ENCODE measurements at regions not wholly inside any gene's neighbourhood (a gene's known extent, or its start where the extent isn't known, plus 50 kb on each side); places are given as distances from the start of the nearest gene placed in this dataset.

GRCh38 chr1:230502996-230503395 is 76.9 kb upstream of the PGBD5 start:
- H3F3A ChIP-seq (ENCODE audit: insufficient read depth, low read depth): no peaks in the 10 kb centered on the region
- no peak overlapping the region for H3K27ac ChIP-seq
- no TSS peak for BruUV-seq (replicated peaks)
- no peak for TF ChIP-seq EZH2 (IDR thresholded peaks at IDR 0.05; ENCODE audit: low read depth)
- TF ChIP-seq, protein P1, sequence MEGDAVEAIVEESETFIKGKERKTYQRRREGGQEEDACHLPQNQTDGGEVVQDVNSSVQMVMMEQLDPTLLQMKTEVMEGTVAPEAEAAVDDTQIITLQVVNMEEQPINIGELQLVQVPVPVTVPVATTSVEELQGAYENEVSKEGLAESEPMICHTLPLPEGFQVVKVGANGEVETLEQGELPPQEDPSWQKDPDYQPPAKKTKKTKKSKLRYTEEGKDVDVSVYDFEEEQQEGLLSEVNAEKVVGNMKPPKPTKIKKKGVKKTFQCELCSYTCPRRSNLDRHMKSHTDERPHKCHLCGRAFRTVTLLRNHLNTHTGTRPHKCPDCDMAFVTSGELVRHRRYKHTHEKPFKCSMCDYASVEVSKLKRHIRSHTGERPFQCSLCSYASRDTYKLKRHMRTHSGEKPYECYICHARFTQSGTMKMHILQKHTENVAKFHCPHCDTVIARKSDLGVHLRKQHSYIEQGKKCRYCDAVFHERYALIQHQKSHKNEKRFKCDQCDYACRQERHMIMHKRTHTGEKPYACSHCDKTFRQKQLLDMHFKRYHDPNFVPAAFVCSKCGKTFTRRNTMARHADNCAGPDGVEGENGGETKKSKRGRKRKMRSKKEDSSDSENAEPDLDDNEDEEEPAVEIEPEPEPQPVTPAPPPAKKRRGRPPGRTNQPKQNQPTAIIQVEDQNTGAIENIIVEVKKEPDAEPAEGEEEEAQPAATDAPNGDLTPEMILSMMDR (conservative IDR thresholded peaks at IDR 0.05): no peak
- ChIA-PET CTCF (no interaction called here), POLR2A (ENCODE audit: unreplicated experiment) (no interaction called here)
- no peak for DNase-seq
- H3K4me1 ChIP-seq (replicated peaks; ENCODE audit: insufficient read depth): no peaks in the 10 kb centered on the region
- H3K9me3 ChIP-seq (ENCODE audit: insufficient read depth, low read depth): no peaks in the 10 kb centered on the region
- no peaks in the 10 kb centered on the region for H3K36me3 ChIP-seq (ENCODE audit: low read depth)
- H2AFZ ChIP-seq: no peak overlapping the region
- H3K4me3 ChIP-seq: no peak overlapping the region
- H3K79me2 ChIP-seq (ENCODE audit: low read depth): no peaks in the 10 kb centered on the region
- intact Hi-C loops (cut with micrococcal nuclease; ENCODE audit: unreplicated experiment): no loop called here
- H3K4me2 ChIP-seq: no peak overlapping the region
- no peaks in the 10 kb centered on the region for H4K20me1 ChIP-seq (ENCODE audit: insufficient read depth)
- peaks cover 58% of the 10 kb centered on the region for H3K27me3 ChIP-seq (ENCODE audit: insufficient read depth, low read depth)
- H3K9me2 ChIP-seq (ENCODE audit: insufficient read depth): no peaks in the 10 kb centered on the region; the same call in 1 of the 2 replicates

DNA sequence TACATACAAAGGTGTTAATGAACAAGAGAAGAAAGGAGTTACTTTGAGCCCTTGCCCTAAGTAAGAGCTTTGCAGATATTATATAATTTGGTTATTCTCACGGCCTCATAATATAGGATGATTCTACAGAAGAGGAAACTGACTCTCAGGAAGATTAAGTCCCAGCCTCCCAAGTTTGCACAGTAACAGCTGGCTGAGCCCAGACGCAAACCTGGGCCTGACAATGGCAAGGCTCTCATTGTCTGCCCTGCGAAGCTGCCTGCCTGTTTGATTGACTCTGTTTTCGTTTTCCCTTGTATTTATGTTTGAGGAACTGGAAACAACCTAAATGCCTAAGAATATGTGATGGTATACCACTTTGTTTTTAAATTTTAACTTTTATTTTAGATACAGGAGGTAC is 76.2 kb upstream of the PGBD5 start:
- Histone ChIP-seq H3K79me2 (ENCODE audit: low read depth) (no peaks in the 10 kb centered on the region), H3K36me3 (ENCODE audit: low read depth) (no peaks in the 10 kb centered on the region), H3K4me3 (no peak overlapping the region), H3F3A (ENCODE audit: insufficient read depth, low read depth) (no peaks in the 10 kb centered on the region), H4K20me1 (ENCODE audit: insufficient read depth) (no peaks in the 10 kb centered on the region), H3K4me2 (no peak overlapping the region), H3K27ac (no peak overlapping the region), H2AFZ (no peak overlapping the region), H3K4me1 (replicated peaks; ENCODE audit: insufficient read depth) (no peaks in the 10 kb centered on the region), H3K9me3 (ENCODE audit: insufficient read depth, low read depth) (no peaks in the 10 kb centered on the region), H3K9me2 (ENCODE audit: insufficient read depth) (no peaks in the 10 kb centered on the region; the same call in 1 of the 2 replicates), H3K27me3 (ENCODE audit: insufficient read depth, low read depth) (peaks cover 65% of the 10 kb centered on the region)
- POLR2A ChIA-PET (ENCODE audit: unreplicated experiment): no interaction called here
- no peak for DNase-seq
- TF ChIP-seq, protein P1 (conservative IDR thresholded peaks at IDR 0.05): no peak
- no peak for TF ChIP-seq EZH2 (IDR thresholded peaks at IDR 0.05; ENCODE audit: low read depth)
- CTCF ChIA-PET: no interaction called here
- BruUV-seq (replicated peaks): no TSS peak
- intact Hi-C loops (cut with micrococcal nuclease; ENCODE audit: unreplicated experiment): no loop called here

- Histone ChIP-seq H3K9me3 (ENCODE audit: insufficient read depth, low read depth) (no peaks in the 10 kb centered on the region), H3K9me2 (ENCODE audit: insufficient read depth) (no peaks in the 10 kb centered on the region; the same call in 1 of the 2 replicates), H3K4me3 (no peak overlapping the region), H3K36me3 (ENCODE audit: low read depth) (no peaks in the 10 kb centered on the region), H3K79me2 (ENCODE audit: low read depth) (no peaks in the 10 kb centered on the region), H3K27ac (no peak overlapping the region), H3K4me2 (no peak overlapping the region), H4K20me1 (ENCODE audit: insufficient read depth) (no peaks in the 10 kb centered on the region), H3F3A (ENCODE audit: insufficient read depth, low read depth) (no peaks in the 10 kb centered on the region), H3K4me1 (replicated peaks; ENCODE audit: insufficient read depth) (no peaks in the 10 kb centered on the region), H2AFZ (no peak overlapping the region), H3K27me3 (ENCODE audit: insufficient read depth, low read depth) (peaks cover 69% of the 10 kb centered on the region)
- POLR2A ChIA-PET (ENCODE audit: unreplicated experiment): no interaction called here
- CTCF ChIA-PET: no interaction called here
- BruUV-seq (replicated peaks): no TSS peak
- no peak for DNase-seq
- no peak for TF ChIP-seq EZH2 (IDR thresholded peaks at IDR 0.05; ENCODE audit: low read depth)
- TF ChIP-seq, protein P1 (conservative IDR thresholded peaks at IDR 0.05): no peak
- intact Hi-C loops (cut with micrococcal nuclease; ENCODE audit: unreplicated experiment): no loop called here
Observed at GRCh38 chr1:230501849-230502248, 75.7 kb upstream of the PGBD5 start.
